ENCODE measurements at regions not wholly inside any gene's neighbourhood (a gene's known extent, or its start where the extent isn't known, plus 50 kb on each side); places are given as distances from the start of the nearest gene placed in this dataset.

DNA sequence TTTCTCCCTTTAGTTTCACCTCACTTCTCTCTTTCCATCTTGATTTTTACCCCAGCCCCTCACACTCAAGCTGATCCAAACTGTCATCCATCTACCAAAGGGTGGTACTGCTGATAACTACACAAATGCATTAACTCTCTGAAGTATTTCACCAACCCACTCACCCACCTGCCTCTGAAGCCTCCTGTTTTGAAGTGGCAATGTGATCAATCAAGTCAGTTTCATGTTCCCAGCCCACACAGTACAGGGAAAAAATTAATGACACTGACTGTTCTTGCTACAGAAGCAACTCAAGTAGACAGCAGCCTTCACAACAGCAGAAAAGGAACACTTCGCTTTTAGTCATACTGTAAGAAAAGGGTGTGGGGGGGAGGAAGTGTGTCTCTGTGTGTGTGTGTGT is 183.0 kb upstream of the NOCT start:
- Histone ChIP-seq H3K9me3 (no peaks in the 10 kb centered on the region), H3K27me3 (replicated peaks; ENCODE audit: insufficient read depth) (no peaks in the 10 kb centered on the region), H3K4me3 (no peak overlapping the region), H3K36me3 (no peaks in the 10 kb centered on the region), H3K4me1 (ENCODE audit: control insufficient read depth in 1 of 2, low read depth in 2 of 2) (peaks cover 0 to 2% of the 10 kb centered on the region in 2 donors), H3K27ac (no peak overlapping the region)
- DNase-seq (ENCODE audit: low spot score): no peak
- TF ChIP-seq, protein P1, sequence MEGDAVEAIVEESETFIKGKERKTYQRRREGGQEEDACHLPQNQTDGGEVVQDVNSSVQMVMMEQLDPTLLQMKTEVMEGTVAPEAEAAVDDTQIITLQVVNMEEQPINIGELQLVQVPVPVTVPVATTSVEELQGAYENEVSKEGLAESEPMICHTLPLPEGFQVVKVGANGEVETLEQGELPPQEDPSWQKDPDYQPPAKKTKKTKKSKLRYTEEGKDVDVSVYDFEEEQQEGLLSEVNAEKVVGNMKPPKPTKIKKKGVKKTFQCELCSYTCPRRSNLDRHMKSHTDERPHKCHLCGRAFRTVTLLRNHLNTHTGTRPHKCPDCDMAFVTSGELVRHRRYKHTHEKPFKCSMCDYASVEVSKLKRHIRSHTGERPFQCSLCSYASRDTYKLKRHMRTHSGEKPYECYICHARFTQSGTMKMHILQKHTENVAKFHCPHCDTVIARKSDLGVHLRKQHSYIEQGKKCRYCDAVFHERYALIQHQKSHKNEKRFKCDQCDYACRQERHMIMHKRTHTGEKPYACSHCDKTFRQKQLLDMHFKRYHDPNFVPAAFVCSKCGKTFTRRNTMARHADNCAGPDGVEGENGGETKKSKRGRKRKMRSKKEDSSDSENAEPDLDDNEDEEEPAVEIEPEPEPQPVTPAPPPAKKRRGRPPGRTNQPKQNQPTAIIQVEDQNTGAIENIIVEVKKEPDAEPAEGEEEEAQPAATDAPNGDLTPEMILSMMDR (IDR thresholded peaks at IDR 0.05): no peak
- ATAC-seq (ENCODE audit: insufficient number of reproducible peaks, low FRiP score, low read depth): no peak

GRCh38 chr4:138831948-138832347 is 183.6 kb upstream of the NOCT start:
- Histone ChIP-seq H3K4me1 (ENCODE audit: control insufficient read depth in 1 of 2, low read depth in 2 of 2) (peaks cover 0 to 5% of the 10 kb centered on the region in 2 donors), H3K27me3 (replicated peaks; ENCODE audit: insufficient read depth) (no peaks in the 10 kb centered on the region), H3K27ac (no peak overlapping the region), H3K9me3 (no peaks in the 10 kb centered on the region), H3K36me3 (no peaks in the 10 kb centered on the region), H3K4me3 (no peak overlapping the region)
- TF ChIP-seq, protein P1 (IDR thresholded peaks at IDR 0.05): no peak
- no peak for DNase-seq (ENCODE audit: low spot score)
- ATAC-seq (ENCODE audit: insufficient number of reproducible peaks, low FRiP score, low read depth): no peak

DNA sequence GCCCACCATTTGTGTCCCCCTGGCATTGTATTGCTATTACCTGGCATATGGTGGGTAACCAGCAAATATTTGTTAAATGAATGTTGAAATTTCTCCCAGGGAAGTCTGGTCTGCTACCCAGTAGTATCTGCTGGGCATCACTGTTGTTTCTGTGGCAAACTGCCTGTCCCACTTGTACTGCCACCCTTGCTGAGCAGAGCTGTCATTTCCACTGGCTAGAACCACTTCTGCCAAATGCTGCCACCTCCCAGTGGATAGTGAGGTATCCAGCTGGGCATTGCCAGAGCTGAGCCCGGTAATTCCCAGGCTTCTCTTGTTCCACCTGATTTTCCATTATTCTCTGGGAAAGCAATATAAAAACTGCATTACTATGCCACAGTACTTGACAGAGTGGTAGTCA is 186.7 kb upstream of the NOCT start:
- DNase-seq (ENCODE audit: low spot score) (no peak), ATAC-seq (ENCODE audit: insufficient number of reproducible peaks, low FRiP score, low read depth) (no peak)
- Histone ChIP-seq H3K27me3 (replicated peaks; ENCODE audit: insufficient read depth) (no peaks in the 10 kb centered on the region), H3K27ac (no peak overlapping the region), H3K9me3 (no peaks in the 10 kb centered on the region), H3K4me1 (ENCODE audit: control insufficient read depth in 1 of 2, low read depth in 2 of 2) (peaks cover 0 to 5% of the 10 kb centered on the region in 2 donors), H3K4me3 (no peak overlapping the region), H3K36me3 (no peaks in the 10 kb centered on the region)
- TF ChIP-seq, protein P1 (IDR thresholded peaks at IDR 0.05): no peak

- H3K27ac ChIP-seq: no peak overlapping the region
- ATAC-seq (ENCODE audit: insufficient number of reproducible peaks, low FRiP score, low read depth) (no peak), DNase-seq (ENCODE audit: low spot score) (no peak)
- H3K4me1 ChIP-seq (ENCODE audit: control insufficient read depth in 1 of 2, low read depth in 2 of 2): peaks cover 0 to 5% of the 10 kb centered on the region in 2 donors
- H3K36me3 ChIP-seq: no peaks in the 10 kb centered on the region
- H3K27me3 ChIP-seq (replicated peaks; ENCODE audit: insufficient read depth): no peaks in the 10 kb centered on the region
- TF ChIP-seq, protein P1 (IDR thresholded peaks at IDR 0.05): no peak
- H3K9me3 ChIP-seq: no peaks in the 10 kb centered on the region
- H3K4me3 ChIP-seq: no peak overlapping the region
Observed at GRCh38 chr4:138826754-138827153, 188.8 kb upstream of the NOCT start.

GRCh38 chr4:138826322-138826721 is 189.3 kb upstream of the NOCT start:
- ATAC-seq (ENCODE audit: insufficient number of reproducible peaks, low FRiP score, low read depth) (no peak), DNase-seq (ENCODE audit: low spot score) (no peak)
- H3K27me3 ChIP-seq (replicated peaks; ENCODE audit: insufficient read depth): no peaks in the 10 kb centered on the region
- no peak overlapping the region for H3K4me3 ChIP-seq
- no peaks in the 10 kb centered on the region for H3K36me3 ChIP-seq
- H3K4me1 ChIP-seq (ENCODE audit: control insufficient read depth in 1 of 2, low read depth in 2 of 2): peaks cover 0 to 5% of the 10 kb centered on the region in 2 donors
- H3K27ac ChIP-seq: no peak overlapping the region
- H3K9me3 ChIP-seq: no peaks in the 10 kb centered on the region
- TF ChIP-seq, protein P1 (IDR thresholded peaks at IDR 0.05): no peak
